ENCODE measurements at regions not wholly inside any gene's neighbourhood (a gene's known extent, or its start where the extent isn't known, plus 50 kb on each side); places are given as distances from the start of the nearest gene placed in this dataset.
"Not testable (repeated sequence)": the region's sequence is repeated elsewhere in the genome, so short reads cannot be mapped to it uniquely, and the experiment has no call there.

- no peak for TF ChIP-seq CTCF (IDR thresholded peaks at IDR 0.05; ENCODE audit: borderline replicate concordance, insufficient read depth, low read depth, low read length)
- no peak overlapping the region for H3K4me3 ChIP-seq (ENCODE audit: low read depth, low read length)
Observed at GRCh38 chr1:58238846-58239245, 307.7 kb downstream of the OMA1 start.

- TF ChIP-seq CTCF (IDR thresholded peaks at IDR 0.05; ENCODE audit: borderline replicate concordance, insufficient read depth, low read depth, low read length): no peak
Observed at GRCh38 chr1:58233729-58234128, 312.8 kb downstream of the OMA1 start.

GRCh38 chr1:58231204-58231603 is 315.3 kb downstream of the OMA1 start:
- no peak overlapping the region for H3K4me3 ChIP-seq (ENCODE audit: low read depth, low read length)
- no peak for TF ChIP-seq CTCF (IDR thresholded peaks at IDR 0.05; ENCODE audit: borderline replicate concordance, insufficient read depth, low read depth, low read length)

More at GRCh38 chr1:58233729-58234128, 312.8 kb downstream of the OMA1 start:
- no peak overlapping the region for H3K4me3 ChIP-seq (ENCODE audit: low read depth, low read length)

GRCh38 chr1:58227604-58228003 is 318.9 kb downstream of the OMA1 start:
- TF ChIP-seq CTCF (IDR thresholded peaks at IDR 0.05; ENCODE audit: borderline replicate concordance, insufficient read depth, low read depth, low read length): no peak
- no peak overlapping the region for H3K4me3 ChIP-seq (ENCODE audit: low read depth, low read length)

GRCh38 chr1:58223522-58223921 is 323.0 kb downstream of the OMA1 start:
- H3K4me3 ChIP-seq (ENCODE audit: low read depth, low read length): no peak overlapping the region
- no peak for TF ChIP-seq CTCF (IDR thresholded peaks at IDR 0.05; ENCODE audit: borderline replicate concordance, insufficient read depth, low read depth, low read length)

- no peak for TF ChIP-seq CTCF (IDR thresholded peaks at IDR 0.05; ENCODE audit: borderline replicate concordance, insufficient read depth, low read depth, low read length)
- no peak overlapping the region for H3K4me3 ChIP-seq (ENCODE audit: low read depth, low read length)
Observed at GRCh38 chr1:58220836-58221472, 325.6 kb downstream of the OMA1 start.

- H3K4me3 ChIP-seq (ENCODE audit: low read depth, low read length): not testable (repeated sequence)
Observed at GRCh38 chr1:58216169-58216568, 330.4 kb downstream of the OMA1 start.
